ENCODE measurements at regions not wholly inside any gene's neighbourhood (a gene's known extent, or its start where the extent isn't known, plus 50 kb on each side); places are given as distances from the start of the nearest gene placed in this dataset.
A peak's percentile ranks its signal among the peaks of the same experiment; 100 is the strongest.

DNA sequence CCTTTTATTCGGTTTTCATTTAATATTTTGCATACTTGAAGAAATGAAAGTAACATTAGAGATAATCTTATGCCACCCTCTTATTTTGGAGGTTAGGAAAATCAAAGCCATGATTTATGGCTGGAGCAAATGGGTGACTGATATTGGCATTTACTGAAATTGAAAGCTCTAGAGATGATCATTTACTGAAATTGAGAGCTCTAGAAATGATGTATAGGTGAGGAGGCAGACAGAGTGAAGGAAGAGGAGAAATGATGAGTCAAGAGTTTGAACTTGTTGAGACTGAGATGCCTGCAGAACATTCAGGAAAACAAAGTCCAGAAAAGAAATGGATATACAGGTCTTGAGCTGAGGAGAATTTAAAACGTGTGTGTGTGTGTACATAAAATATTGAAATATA is 217.6 kb downstream of the LTN1 start:
- no peak overlapping the region for H2AFZ ChIP-seq (ENCODE audit: low read depth, low read length)
- DNase-seq = no peak
- no peaks in the 10 kb centered on the region for H3K9me3 ChIP-seq (ENCODE audit: control insufficient read depth, low read length)
- no peak overlapping the region for H3K9ac ChIP-seq (ENCODE audit: low read length)
- H2BK15ac ChIP-seq (ENCODE audit: low read depth, poor library complexity, severe bottlenecking) = no peak overlapping the region
- no peak overlapping the region for H3K27ac ChIP-seq (ENCODE audit: low read length, poor library complexity, severe bottlenecking)
- H3K36me3 ChIP-seq (ENCODE audit: control insufficient read depth in 1 of 2, insufficient read depth in 2 of 2, low read depth in 1 of 2, low read length in 2 of 2) = no peaks in the 10 kb centered on the region
- no peak overlapping the region for H2BK12ac ChIP-seq (ENCODE audit: low read length in 2 of 2)
- H3K4ac ChIP-seq (ENCODE audit: low read depth in 1 of 2, low read length in 2 of 2) = no peak overlapping the region
- H3K14ac ChIP-seq (ENCODE audit: low read length in 2 of 2) = no peak overlapping the region
- H3K18ac ChIP-seq (ENCODE audit: low read depth in 1 of 2, low read length in 2 of 2) = no peak overlapping the region
- H4K91ac ChIP-seq (ENCODE audit: low read length) = no peak overlapping the region
- no peak overlapping the region for H4K8ac ChIP-seq (ENCODE audit: low read length)
- no peak overlapping the region for H2BK120ac ChIP-seq (ENCODE audit: low read depth, low read length)
- no peaks in the 10 kb centered on the region for H3K27me3 ChIP-seq (ENCODE audit: control insufficient read depth in 1 of 2, insufficient read depth in 1 of 2, low read length in 2 of 2)
- H3K4me3 ChIP-seq (ENCODE audit: insufficient read depth in 1 of 2, low read depth in 1 of 2, low read length in 2 of 2) = no peak overlapping the region
- H3K23ac ChIP-seq (ENCODE audit: low read length in 2 of 2) = no peak overlapping the region
- no CpG with 5 or more reads among the region's 2 CpGs for WGBS
- H2BK5ac ChIP-seq (ENCODE audit: low read depth, low read length, poor library complexity, severe bottlenecking) = no peak overlapping the region
- H3K4me1 ChIP-seq (ENCODE audit: control insufficient read depth, insufficient read depth, low read depth, low read length) = peaks cover 5% of the 10 kb centered on the region
- no peaks in the 10 kb centered on the region for H3K79me1 ChIP-seq (replicated peaks; ENCODE audit: low read length, poor library complexity, severe bottlenecking)
- H2AK5ac ChIP-seq (ENCODE audit: low read length, severe bottlenecking) = no peak overlapping the region
- no peak overlapping the region for H3K4me2 ChIP-seq (ENCODE audit: low read length, poor library complexity, severe bottlenecking)

DNA sequence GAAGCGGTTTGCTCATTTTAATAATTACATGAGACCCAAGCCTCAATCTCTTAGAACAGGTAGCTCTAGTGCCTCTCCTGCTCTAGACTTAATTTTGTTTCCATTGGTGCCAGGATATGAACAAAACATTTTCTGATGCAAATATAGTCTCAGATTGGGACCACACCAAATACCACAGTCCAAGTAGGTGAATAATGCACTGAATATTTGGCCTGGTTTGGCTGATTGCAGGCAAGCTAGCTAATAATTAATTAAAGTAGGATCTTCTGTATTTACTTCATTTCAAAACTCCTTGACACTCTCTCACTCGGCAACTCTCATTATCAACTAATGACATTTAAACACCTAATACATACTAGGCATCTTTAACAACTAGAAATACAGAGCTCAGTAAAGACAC is 219.6 kb downstream of the LTN1 start:
- H3K4me3 ChIP-seq (ENCODE audit: insufficient read depth in 1 of 2, low read depth in 1 of 2, low read length in 2 of 2) = no peak overlapping the region
- H3K18ac ChIP-seq (ENCODE audit: low read depth in 1 of 2, low read length in 2 of 2) = no peak overlapping the region
- no peaks in the 10 kb centered on the region for H3K9me3 ChIP-seq (ENCODE audit: control insufficient read depth, low read length)
- peaks cover 5% of the 10 kb centered on the region for H3K4me1 ChIP-seq (ENCODE audit: control insufficient read depth, insufficient read depth, low read depth, low read length)
- H4K91ac ChIP-seq (ENCODE audit: low read length) = no peak overlapping the region
- H2AFZ ChIP-seq (ENCODE audit: low read depth, low read length) = no peak overlapping the region
- no peak overlapping the region for H2BK15ac ChIP-seq (ENCODE audit: low read depth, poor library complexity, severe bottlenecking)
- H3K14ac ChIP-seq (ENCODE audit: low read length in 2 of 2) = no peak overlapping the region
- H3K79me1 ChIP-seq (replicated peaks; ENCODE audit: low read length, poor library complexity, severe bottlenecking) = no peaks in the 10 kb centered on the region
- H2BK12ac ChIP-seq (ENCODE audit: low read length in 2 of 2) = no peak overlapping the region
- no peak overlapping the region for H4K8ac ChIP-seq (ENCODE audit: low read length)
- 67% methylated on average over 1 of the region's 2 CpGs for WGBS
- H2BK120ac ChIP-seq (ENCODE audit: low read depth, low read length) = no peak overlapping the region
- no peak overlapping the region for H2AK5ac ChIP-seq (ENCODE audit: low read length, severe bottlenecking)
- H2BK5ac ChIP-seq (ENCODE audit: low read depth, low read length, poor library complexity, severe bottlenecking) = no peak overlapping the region
- no peak overlapping the region for H3K4me2 ChIP-seq (ENCODE audit: low read length, poor library complexity, severe bottlenecking)
- H3K23ac ChIP-seq (ENCODE audit: low read length in 2 of 2) = no peak overlapping the region
- no peak overlapping the region for H3K4ac ChIP-seq (ENCODE audit: low read depth in 1 of 2, low read length in 2 of 2)
- no peak for DNase-seq
- no peaks in the 10 kb centered on the region for H3K36me3 ChIP-seq (ENCODE audit: control insufficient read depth in 1 of 2, insufficient read depth in 2 of 2, low read depth in 1 of 2, low read length in 2 of 2)
- H3K27me3 ChIP-seq (ENCODE audit: control insufficient read depth in 1 of 2, insufficient read depth in 1 of 2, low read length in 2 of 2) = no peaks in the 10 kb centered on the region
- no peak overlapping the region for H3K9ac ChIP-seq (ENCODE audit: low read length)
- peak overlapping the region; percentile 65 for H3K27ac ChIP-seq (ENCODE audit: low read length, poor library complexity, severe bottlenecking)

DNA sequence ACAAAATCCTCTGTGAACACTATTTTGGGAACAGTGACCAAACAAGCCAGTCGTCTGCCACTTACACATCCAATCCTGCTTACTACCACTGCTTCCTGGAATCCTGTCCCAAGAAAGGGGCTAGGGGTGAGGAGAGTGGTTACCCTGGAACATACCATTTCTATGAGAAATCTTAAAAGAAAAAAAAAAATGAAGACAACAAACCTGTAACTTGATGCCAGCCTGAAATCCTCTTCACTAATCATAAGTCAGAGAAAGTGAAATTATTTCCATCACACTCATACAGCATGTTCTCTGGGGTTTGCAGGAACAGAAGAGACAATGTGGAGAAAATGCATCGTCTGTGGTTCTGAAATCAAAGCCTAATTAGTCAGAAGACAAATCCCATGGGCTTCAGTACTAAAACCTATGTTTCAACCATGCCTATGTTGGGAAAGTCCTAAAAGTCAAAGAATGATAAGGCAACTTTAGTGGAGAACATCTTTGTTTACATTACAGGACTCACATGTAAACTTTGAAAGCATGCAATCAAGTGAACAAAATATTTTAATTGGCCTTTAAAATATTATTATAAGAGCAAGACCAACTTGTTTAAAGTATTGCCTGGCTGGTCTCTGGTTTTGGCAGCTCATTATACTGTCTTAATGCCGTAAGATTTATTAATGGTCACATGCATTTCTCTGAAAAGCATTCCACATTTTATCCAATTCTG is 220.7 kb downstream of the LTN1 start:
- H3K4ac ChIP-seq (ENCODE audit: low read depth in 1 of 2, low read length in 2 of 2) = no peak overlapping the region
- H2BK12ac ChIP-seq (ENCODE audit: low read length in 2 of 2) = no peak overlapping the region
- H4K91ac ChIP-seq (ENCODE audit: low read length) = no peak overlapping the region
- H3K79me1 ChIP-seq (replicated peaks; ENCODE audit: low read length, poor library complexity, severe bottlenecking) = no peaks in the 10 kb centered on the region
- peak overlapping the region; percentile 38 for H3K4me2 ChIP-seq (ENCODE audit: low read length, poor library complexity, severe bottlenecking)
- H3K18ac ChIP-seq (ENCODE audit: low read depth in 1 of 2, low read length in 2 of 2) = peak overlapping the region in 1 of 2 experiments; percentile 29
- no peaks in the 10 kb centered on the region for H3K36me3 ChIP-seq (ENCODE audit: control insufficient read depth in 1 of 2, insufficient read depth in 2 of 2, low read depth in 1 of 2, low read length in 2 of 2)
- peak; percentile 85 for DNase-seq
- no peak overlapping the region for H3K23ac ChIP-seq (ENCODE audit: low read length in 2 of 2)
- peaks cover 5% of the 10 kb centered on the region for H3K4me1 ChIP-seq (ENCODE audit: control insufficient read depth, insufficient read depth, low read depth, low read length)
- peak overlapping the region; percentile 69 for H3K9ac ChIP-seq (ENCODE audit: low read length)
- H2AFZ ChIP-seq (ENCODE audit: low read depth, low read length) = no peak overlapping the region
- peak overlapping the region; percentile 64 for H4K8ac ChIP-seq (ENCODE audit: low read length)
- H3K27me3 ChIP-seq (ENCODE audit: control insufficient read depth in 1 of 2, insufficient read depth in 1 of 2, low read length in 2 of 2) = no peaks in the 10 kb centered on the region
- H2AK5ac ChIP-seq (ENCODE audit: low read length, severe bottlenecking) = no peak overlapping the region
- 100% methylated on average over 1 of the region's 3 CpGs for WGBS
- no peak overlapping the region for H2BK15ac ChIP-seq (ENCODE audit: low read depth, poor library complexity, severe bottlenecking)
- no peak overlapping the region for H3K14ac ChIP-seq (ENCODE audit: low read length in 2 of 2)
- H2BK120ac ChIP-seq (ENCODE audit: low read depth, low read length) = peak overlapping the region; percentile 49
- peak overlapping the region; percentile 78 for H2BK5ac ChIP-seq (ENCODE audit: low read depth, low read length, poor library complexity, severe bottlenecking)
- H3K27ac ChIP-seq (ENCODE audit: low read length, poor library complexity, severe bottlenecking) = peak overlapping the region; percentile 97
- H3K9me3 ChIP-seq (ENCODE audit: control insufficient read depth, low read length) = no peaks in the 10 kb centered on the region
- H3K4me3 ChIP-seq (ENCODE audit: insufficient read depth in 1 of 2, low read depth in 1 of 2, low read length in 2 of 2) = no peak overlapping the region

DNA sequence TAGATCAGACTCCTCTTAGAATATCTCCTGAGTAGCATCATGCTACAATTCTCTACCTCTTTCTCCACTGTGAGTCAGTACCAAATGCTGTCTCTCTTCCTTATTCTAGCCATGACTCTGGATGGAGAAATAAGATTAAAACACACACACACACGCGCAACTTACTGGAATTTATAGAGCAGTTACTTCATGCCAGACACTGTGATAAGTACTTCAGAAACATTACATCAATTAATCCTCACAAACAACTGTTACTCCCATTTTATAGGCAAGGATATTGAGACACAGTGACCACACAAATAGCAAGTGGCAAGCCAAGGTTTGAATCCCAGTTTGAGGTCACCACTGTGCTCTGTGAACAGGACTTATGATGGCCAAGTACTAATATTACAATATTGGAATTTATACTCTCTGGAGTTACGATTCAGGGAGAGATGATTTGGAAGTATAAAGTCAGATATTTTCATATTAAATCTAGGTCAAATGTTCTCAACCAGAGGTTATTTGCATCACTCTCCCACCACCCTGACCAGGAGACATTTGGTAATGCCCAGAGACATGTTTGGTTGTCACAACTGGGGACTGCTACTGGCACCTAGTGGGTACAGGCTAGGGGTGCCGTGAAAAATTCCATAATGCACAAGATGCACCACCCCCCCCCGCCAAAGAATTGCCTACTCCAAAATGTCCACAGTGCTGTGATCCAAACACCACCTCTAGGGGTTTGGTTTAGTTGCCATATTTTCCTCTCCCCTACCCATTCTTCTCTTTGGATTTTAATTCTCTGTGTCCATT is 221.6 kb downstream of the LTN1 start:
- 98% methylated on average over 3 of the region's 5 CpGs for WGBS
- H3K79me1 ChIP-seq (replicated peaks; ENCODE audit: low read length, poor library complexity, severe bottlenecking) = no peaks in the 10 kb centered on the region
- H3K9ac ChIP-seq (ENCODE audit: low read length) = peak overlapping the region; percentile 69
- H4K8ac ChIP-seq (ENCODE audit: low read length) = peak overlapping the region; percentile 51
- H3K4ac ChIP-seq (ENCODE audit: low read depth in 1 of 2, low read length in 2 of 2) = peak overlapping the region in 1 of 2 experiments; percentile 14
- no peaks in the 10 kb centered on the region for H3K36me3 ChIP-seq (ENCODE audit: control insufficient read depth in 1 of 2, insufficient read depth in 2 of 2, low read depth in 1 of 2, low read length in 2 of 2)
- no peak overlapping the region for H3K14ac ChIP-seq (ENCODE audit: low read length in 2 of 2)
- no peak overlapping the region for H2BK15ac ChIP-seq (ENCODE audit: low read depth, poor library complexity, severe bottlenecking)
- H3K4me3 ChIP-seq (ENCODE audit: insufficient read depth in 1 of 2, low read depth in 1 of 2, low read length in 2 of 2) = no peak overlapping the region
- no peaks in the 10 kb centered on the region for H3K9me3 ChIP-seq (ENCODE audit: control insufficient read depth, low read length)
- DNase-seq = peak; percentile 49
- H2AFZ ChIP-seq (ENCODE audit: low read depth, low read length) = no peak overlapping the region
- peak overlapping the region; percentile 97 for H3K27ac ChIP-seq (ENCODE audit: low read length, poor library complexity, severe bottlenecking)
- H3K4me1 ChIP-seq (ENCODE audit: control insufficient read depth, insufficient read depth, low read depth, low read length) = peaks cover 5% of the 10 kb centered on the region
- H3K4me2 ChIP-seq (ENCODE audit: low read length, poor library complexity, severe bottlenecking) = no peak overlapping the region
- no peaks in the 10 kb centered on the region for H3K27me3 ChIP-seq (ENCODE audit: control insufficient read depth in 1 of 2, insufficient read depth in 1 of 2, low read length in 2 of 2)
- H3K18ac ChIP-seq (ENCODE audit: low read depth in 1 of 2, low read length in 2 of 2) = peak overlapping the region; percentile 29 to 48
- H2BK120ac ChIP-seq (ENCODE audit: low read depth, low read length) = no peak overlapping the region
- H4K91ac ChIP-seq (ENCODE audit: low read length) = no peak overlapping the region
- peak overlapping the region; percentile 75 for H2AK5ac ChIP-seq (ENCODE audit: low read length, severe bottlenecking)
- peak overlapping the region in 1 of 2 experiments; percentile 77 for H2BK12ac ChIP-seq (ENCODE audit: low read length in 2 of 2)
- peak overlapping the region; percentile 61 for H2BK5ac ChIP-seq (ENCODE audit: low read depth, low read length, poor library complexity, severe bottlenecking)
- no peak overlapping the region for H3K23ac ChIP-seq (ENCODE audit: low read length in 2 of 2)
